ENCODE measurements at regions not wholly inside any gene's neighbourhood (a gene's known extent, or its start where the extent isn't known, plus 50 kb on each side); places are given as distances from the start of the nearest gene placed in this dataset.

DNA sequence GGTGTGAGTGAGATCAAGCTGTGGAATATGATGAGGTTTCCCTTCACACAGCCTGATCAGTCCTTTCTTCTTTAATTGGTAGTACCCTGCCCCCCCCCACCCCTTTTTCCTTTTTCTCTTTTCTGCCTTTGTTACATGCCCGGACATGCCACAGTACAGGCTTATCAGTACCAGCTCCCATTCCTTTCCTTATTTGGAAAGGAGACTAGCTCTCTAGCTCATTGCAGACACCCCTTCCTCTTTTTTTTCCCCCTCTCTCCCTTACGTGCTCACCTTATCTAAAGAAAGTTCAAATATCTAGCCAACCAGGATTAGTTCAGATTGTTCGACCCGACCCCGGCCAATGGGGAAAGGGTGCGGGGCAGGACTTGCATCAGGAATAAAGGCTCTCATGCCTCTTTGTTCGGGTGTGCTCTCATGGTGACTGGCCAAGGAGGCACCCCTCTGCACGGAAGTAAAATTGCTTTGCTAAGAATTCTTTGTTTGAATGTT is 230.4 kb downstream of the ACTR3B start:
- TF ChIP-seq, protein P1, sequence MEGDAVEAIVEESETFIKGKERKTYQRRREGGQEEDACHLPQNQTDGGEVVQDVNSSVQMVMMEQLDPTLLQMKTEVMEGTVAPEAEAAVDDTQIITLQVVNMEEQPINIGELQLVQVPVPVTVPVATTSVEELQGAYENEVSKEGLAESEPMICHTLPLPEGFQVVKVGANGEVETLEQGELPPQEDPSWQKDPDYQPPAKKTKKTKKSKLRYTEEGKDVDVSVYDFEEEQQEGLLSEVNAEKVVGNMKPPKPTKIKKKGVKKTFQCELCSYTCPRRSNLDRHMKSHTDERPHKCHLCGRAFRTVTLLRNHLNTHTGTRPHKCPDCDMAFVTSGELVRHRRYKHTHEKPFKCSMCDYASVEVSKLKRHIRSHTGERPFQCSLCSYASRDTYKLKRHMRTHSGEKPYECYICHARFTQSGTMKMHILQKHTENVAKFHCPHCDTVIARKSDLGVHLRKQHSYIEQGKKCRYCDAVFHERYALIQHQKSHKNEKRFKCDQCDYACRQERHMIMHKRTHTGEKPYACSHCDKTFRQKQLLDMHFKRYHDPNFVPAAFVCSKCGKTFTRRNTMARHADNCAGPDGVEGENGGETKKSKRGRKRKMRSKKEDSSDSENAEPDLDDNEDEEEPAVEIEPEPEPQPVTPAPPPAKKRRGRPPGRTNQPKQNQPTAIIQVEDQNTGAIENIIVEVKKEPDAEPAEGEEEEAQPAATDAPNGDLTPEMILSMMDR (IDR thresholded peaks at IDR 0.05; ENCODE audit: extremely low read depth, missing control alignments), result no peak
- DNase-seq (ENCODE audit: low spot score), result no peak

DNA sequence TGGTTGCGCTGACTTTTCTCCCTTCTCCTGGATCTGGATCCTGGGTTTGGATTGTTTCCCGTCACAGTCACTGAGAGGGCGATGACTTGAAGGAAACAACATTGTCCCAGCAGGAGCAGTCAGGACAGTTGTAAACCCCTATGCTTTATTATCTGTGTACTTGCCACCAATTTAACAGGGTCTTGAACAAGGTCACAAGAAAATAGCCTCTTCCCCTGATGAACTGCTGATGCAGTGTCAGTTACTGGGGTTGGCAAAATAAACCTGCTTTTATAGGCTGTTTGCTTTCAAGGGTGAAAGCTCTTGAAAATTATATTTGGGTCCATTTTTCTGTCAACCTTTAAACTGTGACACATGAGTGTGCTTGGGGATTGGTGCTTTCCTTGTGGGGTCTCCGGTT is 238.9 kb downstream of the ACTR3B start:
- DNase-seq (ENCODE audit: low spot score), result no peak
- TF ChIP-seq, protein P1 (IDR thresholded peaks at IDR 0.05; ENCODE audit: extremely low read depth, missing control alignments), result no peak

DNA sequence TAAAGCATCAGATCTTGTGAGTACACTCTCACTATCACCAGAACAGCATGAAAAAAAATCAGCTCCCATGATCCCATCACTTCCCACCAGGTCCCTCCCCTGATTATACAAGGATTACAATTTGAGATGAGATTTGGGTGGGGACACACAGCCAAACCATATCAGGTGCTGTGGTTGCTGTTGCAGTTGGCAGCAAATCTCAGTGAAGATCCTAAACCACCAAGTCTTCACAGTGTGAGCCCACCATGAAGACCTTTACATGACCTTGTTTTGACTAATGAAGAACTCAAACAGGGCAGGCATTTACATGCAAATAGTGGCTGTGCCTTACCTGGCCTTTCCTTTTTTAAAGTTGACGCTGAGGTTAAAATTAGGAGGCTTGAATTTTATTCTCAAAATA is 242.6 kb downstream of the ACTR3B start:
- TF ChIP-seq, protein P1 (IDR thresholded peaks at IDR 0.05; ENCODE audit: extremely low read depth, missing control alignments), result no peak
- DNase-seq (ENCODE audit: low spot score), result no peak

DNA sequence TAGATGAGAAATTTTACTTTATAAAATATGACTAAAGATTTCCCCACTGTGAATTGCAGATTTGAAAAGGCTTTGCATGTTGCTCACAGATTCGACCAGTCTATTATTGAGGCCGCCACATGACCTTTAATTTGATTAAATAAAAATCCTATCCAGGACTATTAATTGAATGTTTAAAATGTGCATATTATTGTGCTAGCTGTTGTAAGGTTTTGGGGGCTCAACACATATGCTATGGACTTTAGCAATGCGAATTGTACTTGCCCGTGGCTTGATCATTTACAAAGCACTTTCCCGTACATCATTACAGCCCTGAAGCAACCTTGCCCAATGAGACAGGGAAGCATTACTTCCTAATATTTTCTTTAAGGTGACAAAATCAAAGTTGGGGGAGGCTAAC is 243.0 kb downstream of the ACTR3B start:
- no peak for DNase-seq (ENCODE audit: low spot score)
- TF ChIP-seq, protein P1 (IDR thresholded peaks at IDR 0.05; ENCODE audit: extremely low read depth, missing control alignments), result no peak

DNA sequence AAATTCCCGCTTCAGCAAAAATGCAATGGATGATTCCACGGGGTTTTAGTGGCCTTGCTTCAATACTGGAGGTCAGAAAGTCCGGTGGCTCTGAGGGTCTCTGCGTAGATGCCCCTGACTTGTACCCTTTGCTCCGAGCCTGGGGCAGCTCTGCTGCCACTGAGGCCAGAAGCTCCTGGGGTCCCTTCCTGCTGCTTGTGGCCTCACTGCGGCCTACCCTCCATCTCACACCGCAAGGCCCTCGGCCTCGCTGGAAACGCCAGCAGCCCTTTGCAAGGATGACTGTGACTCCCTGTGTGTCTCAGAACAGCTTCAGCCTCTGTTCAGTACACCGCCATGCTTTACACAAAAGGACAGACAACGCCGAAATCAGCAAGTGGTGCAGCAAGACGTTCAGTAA is 244.8 kb downstream of the ACTR3B start:
- TF ChIP-seq, protein P1 (IDR thresholded peaks at IDR 0.05; ENCODE audit: extremely low read depth, missing control alignments), result no peak
- DNase-seq (ENCODE audit: low spot score), result no peak

DNA sequence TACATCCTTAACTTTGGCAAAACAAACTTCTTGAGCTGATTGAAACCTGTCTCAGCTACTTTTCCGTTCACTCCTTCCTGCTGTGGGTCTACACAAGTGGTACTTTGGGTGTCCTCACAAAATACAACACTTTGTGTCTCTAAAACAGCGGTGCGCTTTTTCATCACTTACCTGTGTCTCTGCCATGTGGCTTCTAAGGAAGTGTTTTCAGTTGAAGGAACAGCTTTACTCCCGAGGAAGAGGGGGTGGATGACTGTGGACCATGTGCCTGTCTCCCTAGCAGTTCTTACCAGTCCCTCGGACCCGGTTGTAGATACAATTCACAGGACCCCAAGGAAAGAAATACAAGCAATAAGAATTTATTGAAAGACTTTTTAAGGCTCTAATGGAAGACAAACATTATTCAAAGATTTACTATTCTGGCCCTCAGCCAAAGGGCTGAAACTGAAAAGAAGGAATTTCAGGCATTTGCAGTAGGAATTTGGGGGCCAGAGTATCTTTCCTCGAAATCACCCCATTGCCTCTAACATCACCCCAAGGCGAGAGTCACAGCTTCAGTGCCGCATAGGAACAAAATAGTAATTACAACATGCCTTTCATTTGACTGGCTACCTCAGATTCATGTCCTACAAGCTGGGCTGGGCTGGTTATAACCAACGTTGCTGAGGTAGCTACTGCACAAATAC is 246.3 kb downstream of the ACTR3B start:
- DNase-seq (ENCODE audit: low spot score), result no peak
- TF ChIP-seq, protein P1 (IDR thresholded peaks at IDR 0.05; ENCODE audit: extremely low read depth, missing control alignments), result no peak

DNA sequence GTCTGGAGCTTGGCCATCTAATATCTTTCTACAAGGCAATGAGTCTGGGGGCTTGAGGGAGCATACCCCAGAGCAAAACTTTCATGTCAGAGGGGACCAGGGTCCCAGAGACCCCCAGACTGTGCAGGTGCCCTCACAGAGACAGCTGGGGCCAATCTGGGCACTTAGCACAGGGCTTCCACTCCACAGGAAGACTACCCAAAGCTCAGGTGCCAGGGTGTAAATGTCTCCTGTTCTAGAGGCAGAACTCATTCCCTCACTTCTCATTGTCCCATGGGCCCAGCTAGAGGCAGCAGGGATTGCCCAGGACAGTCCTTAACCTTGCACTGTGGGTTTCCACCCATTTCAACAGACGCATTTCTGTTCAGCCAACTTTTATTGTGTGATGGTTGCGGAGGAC is 246.9 kb downstream of the ACTR3B start:
- DNase-seq (ENCODE audit: low spot score), result no peak
- TF ChIP-seq, protein P1 (IDR thresholded peaks at IDR 0.05; ENCODE audit: extremely low read depth, missing control alignments), result no peak

Data from GM20000 (cell line).